ENCODE measurements at regions not wholly inside any gene's neighbourhood (a gene's known extent, or its start where the extent isn't known, plus 50 kb on each side); places are given as distances from the start of the nearest gene placed in this dataset.

DNA sequence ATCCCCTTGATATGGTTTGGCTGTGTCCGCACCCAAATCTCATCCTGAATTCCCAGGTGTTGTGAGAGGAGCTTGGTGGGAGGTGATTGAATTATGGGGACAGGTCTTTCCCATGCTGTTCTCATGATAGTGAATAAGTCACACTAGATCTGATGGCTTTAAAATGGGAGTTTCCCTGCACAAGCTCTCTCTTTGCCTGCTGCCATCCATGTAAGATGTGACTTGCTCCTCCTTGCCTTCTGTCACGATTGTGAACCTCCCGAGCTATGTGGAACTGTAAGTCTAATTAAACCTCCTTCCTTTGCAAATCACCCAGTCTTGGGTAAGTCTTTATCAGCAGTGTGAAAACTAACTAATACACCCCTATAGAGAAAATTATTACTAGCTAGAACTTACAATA is 959.5 kb upstream of the ADGRL2 start:
- DNase-seq, result no peak

DNA sequence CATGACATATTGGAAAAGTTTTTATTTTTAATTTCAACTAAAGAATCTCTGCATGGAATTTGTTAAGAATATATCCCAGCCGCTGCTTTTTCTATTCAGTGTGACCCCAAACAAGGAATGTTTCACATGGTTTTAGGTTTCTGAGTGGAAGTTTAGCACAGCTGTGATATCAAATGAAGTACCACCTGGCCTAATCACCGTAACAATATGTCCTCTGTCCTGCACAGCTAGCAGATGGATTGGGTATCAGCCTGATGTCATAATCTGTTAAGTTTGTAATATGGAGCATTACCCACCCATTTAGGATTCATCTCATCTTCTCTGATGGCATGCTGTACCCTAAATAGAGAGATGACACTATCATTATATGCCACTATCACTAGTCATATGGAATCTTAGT is 963.7 kb upstream of the ADGRL2 start:
- no peak for DNase-seq

DNA sequence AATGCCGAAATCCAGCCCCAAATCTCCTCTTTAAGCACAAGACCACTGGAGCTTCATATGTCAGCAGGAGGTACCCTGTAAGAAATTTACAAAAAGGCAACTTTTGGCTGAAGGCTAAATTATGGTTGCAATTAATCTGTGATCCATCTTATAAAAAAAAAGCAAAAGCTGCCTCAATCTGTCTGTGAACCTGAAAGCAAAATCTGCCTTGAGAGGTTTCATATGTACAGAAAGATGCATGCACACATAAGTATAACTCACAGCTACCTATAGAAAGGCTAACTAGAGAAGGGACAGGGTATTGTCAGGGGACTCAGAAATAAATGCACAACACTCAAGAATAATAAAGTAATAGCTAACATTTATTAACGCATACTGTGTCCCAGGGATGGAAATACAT is 964.2 kb upstream of the ADGRL2 start:
- no peak for DNase-seq

DNA sequence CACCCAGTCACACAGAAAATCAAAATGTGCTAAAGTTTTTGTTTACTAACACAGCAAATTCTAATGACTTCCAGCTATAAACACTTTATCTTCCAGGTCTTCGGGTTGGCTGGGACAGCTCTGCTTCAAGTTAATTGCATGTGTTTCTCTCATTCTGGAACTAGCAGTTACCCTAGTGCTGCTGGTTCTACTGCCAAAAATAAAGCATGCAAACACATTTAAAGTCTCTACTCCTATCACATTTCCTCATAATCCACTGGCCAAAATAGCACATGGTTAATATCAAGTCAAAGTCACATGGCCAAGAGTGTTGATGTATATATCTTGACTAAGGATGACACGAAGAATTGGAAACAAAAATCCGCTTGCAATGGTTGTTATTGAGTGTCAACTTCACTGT is 973.1 kb upstream of the ADGRL2 start:
- no peak for DNase-seq

DNA sequence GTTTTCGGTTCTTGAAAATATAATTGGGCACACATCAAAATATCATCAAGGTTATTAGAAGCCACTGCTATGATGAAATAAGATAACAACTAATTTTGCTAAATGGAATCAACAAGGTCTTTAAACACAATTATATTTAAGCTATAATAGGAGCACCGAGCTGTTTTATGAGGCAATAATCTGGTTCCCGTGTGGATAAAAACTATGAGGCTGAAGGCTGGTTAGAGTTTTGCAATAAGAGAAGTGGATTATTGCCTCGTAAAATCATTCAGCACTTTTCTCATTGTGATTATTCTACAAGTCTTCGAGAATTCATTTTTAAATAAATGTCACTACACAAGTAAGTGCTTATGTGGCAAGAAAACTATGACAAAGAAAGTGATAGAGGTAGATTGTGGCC is 975.7 kb upstream of the ADGRL2 start:
- no peak for DNase-seq

DNA sequence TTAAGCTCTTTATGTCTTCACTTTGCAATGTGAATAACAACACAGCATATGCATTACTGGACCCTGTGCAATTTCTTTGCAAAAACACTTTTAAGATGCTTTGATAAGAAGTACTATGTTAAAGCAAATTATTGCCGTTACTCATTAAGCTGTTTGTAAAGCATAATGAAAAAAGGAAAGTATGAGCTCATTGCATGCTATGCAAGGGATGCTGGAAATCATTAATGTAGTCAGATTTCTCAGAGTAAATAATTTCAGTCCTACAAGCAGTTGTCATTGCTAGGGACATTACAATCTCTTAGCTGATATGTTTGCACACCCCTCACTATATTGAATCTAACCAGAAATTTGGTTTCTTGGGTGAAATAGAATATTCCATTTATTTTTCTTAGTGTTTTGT is 982.5 kb upstream of the ADGRL2 start:
- no peak for DNase-seq

DNA sequence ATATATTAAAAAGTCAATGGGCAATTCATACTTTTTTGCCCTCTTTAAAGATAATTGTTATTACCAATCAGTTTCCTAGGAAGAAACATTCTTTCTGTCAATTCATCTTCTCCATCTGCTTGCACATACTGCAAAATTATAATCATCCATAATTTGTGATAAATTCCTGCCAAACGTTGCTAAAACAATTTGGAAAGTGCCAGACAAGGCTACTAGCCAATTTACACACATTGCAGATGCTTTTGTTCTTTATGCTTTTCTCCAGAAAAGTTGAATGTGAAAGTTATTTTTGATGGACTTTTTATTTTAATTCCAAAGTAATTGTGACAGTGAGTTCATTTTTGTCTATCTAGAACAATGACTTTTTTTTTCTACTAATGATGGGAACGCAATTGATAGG is 992.8 kb upstream of the ADGRL2 start:
- DNase-seq, result no peak

DNA sequence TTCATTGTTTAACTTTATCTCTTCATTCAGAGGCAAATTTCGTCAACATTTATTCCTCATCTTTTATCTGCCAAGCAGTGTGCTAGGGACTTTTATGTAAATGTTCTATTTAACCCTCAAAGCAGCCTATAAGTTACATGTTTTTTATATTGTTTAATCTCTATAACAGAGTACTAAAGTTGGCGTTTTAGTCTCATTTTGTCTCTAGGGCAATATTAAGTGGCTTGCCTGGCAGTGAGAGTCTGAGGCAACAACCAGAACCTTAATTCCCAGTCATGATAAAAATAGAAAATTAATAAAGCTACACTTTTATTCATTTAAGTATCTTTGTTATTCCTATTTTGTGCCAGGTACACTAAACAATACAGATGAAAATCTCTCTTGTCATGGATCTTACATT is 994.3 kb upstream of the ADGRL2 start:
- DNase-seq, result no peak

DNA sequence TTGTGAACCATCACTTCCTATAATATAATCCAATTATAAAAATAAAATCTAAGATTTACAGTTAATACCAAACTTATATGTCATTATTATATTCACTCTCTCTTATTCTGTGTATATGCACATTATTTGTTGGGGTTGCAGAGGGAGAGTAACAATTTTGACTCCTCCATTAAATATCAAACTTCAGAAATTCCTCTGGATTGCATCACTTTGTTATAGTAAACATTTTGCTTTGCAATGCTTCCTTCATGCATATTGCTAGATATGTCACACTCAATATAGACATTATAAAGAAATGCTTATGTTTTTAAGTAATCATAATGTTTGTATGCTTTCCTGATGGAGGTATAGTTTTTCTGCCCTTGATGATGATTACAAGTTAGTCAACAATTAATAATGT is 999.0 kb upstream of the ADGRL2 start:
- no peak for DNase-seq

DNA sequence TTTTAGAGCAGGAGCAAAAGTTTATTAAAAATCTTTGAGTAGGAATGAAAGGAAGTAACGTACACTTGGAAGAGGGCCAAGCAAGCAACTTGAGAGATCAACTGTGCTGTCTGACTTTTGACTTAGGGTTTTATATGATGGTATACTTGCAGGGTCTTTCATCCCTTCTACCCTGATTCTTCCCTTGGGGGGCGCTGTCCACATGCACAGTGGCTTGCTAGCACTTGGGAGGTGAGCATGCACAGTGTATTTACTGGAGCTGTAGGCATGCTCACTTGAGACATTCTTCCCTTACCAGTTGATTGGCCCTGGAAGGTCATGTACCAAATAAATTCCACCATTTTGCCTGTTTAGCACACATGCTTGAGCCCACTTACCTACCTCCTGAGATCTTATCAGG is 1001.3 kb upstream of the ADGRL2 start:
- DNase-seq, result no peak

DNA sequence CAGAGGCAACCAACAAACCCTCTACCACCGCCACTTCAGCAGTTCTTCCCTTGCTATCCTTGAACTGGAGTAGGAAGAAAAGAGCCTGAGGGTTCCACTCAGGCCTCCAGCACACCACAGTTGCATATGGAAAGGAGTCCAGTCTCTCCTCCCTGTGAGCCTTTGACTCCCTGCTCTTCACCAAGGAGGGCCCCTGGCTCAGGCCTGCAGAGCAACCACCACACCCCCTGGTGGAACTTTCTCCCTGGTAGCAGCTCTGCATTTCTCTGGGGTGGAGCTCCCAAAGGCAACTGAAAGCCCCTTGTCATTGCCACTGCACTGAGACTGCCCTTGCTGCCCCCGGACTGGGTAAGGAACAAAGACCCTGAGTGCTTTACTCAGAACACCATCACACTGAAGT is 1021.5 kb upstream of the ADGRL2 start:
- no peak for DNase-seq

DNA sequence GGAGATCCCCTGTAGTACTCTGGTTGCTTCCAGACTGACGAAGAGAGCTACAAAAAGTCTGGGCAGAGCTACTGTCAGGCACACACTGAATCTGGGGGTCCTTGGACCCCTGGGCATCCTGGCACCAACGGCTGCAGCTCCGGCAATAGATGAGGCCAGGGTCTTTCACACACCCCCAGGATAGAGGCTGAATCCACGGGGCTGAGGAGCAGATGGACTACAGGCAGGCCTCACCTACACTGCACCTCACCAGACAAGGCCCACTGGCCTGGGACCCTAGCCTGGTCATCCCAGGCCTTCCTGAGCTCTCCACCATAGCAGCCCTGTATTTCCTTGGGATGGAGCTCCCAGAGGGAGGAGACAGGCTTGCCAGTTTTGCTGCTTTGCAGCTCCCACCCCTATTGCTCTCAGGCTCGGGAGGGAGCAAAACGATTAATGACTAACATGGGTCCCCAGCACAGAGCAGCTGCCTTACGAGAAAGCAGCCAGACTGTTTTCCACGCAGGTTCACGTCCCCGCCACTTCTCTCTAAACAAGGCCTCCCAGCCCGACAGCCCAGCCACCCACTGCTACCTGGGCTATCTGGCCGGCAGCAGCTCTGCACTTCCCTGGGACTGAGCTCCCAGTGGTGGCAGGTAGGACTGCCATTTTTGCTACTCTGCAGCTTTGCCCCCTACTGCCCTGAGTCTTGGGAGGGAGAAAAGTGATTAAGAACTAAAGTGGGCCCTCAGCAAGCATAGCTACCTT is 1022.5 kb upstream of the ADGRL2 start:
- DNase-seq, result no peak

DNA sequence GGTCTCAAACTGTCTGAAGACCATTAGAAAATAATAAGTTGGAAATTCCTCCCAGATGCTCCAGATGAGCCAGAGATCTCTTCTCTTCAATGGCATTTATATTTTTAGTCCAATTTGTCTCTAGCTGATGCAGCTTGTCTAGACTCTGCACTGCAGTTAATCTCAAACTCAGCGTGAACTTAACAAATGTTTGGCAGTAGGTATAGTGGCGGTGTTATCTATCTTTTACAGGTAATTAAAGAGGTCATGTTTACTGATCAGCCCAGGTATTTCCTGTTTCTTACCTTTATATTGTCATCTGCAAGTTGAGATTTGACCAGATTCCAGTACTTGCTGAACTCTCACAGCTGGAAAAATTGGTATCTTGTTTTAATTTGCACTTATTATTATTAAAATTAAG is 1024.5 kb upstream of the ADGRL2 start:
- no peak for DNase-seq

DNA sequence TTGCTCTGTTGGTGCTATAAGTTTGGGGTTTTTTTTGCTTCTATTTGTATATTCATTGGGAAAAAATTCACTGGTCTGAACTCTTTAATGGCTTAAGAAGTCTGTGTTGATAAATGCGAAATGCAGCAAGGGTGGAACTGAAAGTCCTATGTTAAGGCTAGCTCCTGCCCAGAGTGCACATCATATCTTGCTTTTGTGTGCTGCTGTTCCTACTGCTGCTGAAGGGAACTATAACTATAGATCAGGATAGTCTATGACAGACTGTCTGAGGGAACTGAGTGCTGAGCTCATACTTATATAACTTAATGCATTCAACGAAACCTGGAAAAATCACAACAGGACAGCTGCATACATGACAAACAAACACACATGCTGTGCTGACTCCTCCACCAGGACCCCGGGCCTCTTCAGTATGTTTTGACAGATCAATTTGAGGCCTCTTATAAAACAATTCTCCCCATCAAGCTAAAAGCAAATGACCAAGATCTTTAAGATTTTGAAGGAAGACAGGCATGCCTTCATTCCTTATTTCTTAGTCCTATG is 1031.5 kb upstream of the ADGRL2 start:
- DNase-seq, result no peak

DNA sequence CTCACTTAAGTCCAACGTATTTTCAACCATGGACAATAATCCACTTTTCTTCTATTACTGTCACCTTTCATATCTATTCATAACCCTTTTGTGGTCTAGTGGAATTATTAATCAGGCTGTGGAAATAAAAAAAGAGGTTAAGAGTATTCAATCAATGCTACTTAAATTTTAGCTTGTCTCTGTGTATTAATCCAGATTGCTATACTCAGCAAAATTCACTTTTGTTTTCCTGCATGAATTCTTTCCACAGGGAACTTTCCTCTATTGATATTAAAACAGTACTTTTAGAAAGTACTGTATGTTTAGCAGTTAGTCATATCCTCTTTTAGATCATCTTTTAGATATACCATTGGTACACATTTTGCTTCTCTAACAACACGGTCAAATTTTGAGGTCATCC is 1033.0 kb upstream of the ADGRL2 start:
- DNase-seq, result no peak

DNA sequence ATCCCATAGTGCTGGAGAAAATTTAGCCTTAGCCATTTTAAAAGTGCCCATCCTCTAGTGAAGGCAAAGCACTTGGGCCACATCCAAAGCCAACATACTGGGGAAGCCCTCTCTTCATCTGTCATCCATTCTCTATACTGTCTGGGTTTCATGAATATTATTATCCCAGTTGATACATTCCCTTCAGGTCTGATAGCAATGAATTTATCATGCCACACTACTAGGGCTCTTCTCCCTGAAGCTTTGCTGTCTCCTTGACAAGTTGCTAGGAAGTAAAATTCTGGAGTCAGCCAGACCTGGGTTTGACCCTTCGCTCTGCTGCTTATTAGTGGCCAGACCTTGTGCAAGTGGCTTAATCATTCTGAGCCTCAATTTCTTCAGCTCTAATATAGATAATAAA is 1041.4 kb upstream of the ADGRL2 start:
- no peak for DNase-seq

DNA sequence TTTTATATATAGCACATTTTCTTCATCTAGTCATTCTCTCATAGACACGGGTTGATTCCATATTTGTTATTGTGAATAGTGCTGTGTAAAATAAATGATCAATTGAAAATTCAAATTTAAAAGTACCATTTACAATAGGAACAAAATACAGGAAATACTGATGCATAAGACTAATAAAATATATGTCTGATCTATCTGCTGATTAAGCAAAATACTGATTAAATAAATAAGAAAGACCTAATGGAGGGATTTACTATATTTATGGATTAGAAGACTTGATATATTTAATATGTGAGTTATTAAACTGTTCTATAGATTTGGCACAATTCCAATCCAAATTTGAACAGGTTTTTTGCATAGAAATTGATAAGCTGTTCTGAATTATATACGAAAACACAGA is 1044.8 kb upstream of the ADGRL2 start:
- no peak for DNase-seq

DNA sequence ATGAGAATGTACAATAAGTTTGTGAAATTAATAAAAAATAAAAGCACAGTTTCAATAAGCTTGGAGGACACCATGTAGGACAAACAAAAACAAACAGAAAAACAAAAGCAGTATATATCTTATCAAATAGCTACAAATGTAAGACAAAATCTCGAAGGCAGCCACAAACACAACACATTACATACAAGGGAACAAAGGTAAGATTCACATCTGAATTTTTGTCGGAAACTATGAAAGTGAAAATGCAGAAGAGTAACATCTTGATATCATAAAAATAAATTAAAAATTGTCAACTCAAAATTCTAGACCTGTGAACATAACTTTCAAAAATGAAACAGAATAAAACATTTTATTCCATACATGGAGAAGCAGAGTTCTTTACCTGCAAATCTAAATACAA is 1049.5 kb upstream of the ADGRL2 start:
- DNase-seq, result no peak

DNA sequence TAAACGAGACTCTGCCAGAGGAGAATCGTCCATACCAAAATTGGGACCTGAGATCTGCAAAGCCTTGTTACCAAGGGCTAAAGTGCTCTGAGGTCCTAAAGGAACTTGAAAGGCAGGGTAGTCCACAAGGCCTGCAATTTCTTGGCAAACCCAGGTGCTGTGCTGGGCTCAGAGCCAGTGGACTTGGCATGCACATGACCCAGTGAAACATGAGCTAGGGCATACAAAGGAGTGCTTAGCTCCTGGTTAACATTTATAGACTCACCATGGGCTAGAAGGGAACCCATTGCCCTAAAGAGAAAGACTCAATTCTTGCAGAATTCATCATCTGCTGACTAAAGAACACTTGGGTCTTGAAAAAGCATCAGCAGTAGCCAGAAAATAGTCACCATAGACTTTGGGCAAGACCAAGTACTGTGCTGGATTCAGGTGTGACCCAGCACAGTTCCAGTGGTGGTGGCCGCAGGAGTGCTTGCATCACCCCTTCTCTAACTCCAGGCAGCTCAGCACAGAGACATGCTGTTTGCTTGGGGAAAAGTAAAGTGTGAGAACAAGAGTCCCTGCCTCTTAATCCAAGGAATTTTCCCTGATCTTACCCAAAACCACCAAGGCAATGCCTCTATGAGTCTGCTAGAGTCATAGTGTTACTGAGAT is 1069.4 kb upstream of the ADGRL2 start:
- no peak for DNase-seq

DNA sequence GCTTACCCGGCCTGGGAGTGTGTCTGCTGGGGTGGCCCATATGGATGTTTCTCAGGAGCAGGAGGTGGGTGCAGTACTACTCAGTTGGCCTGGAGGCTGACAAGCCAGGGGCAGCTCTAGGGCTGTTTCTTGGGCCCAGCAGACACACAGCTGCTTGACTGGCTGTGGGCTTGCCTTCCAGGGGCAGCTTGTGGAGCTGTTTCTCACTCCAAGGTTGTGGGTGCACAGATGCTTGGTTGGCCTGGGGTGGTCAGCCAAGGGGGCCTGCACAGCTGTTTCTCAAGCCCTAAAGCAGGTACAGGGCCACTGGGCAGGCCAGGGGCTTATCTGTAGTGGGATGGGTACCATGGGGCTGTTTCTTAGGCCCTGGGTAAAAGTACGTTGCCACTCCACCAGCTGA is 1078.1 kb upstream of the ADGRL2 start:
- DNase-seq, result no peak

DNA sequence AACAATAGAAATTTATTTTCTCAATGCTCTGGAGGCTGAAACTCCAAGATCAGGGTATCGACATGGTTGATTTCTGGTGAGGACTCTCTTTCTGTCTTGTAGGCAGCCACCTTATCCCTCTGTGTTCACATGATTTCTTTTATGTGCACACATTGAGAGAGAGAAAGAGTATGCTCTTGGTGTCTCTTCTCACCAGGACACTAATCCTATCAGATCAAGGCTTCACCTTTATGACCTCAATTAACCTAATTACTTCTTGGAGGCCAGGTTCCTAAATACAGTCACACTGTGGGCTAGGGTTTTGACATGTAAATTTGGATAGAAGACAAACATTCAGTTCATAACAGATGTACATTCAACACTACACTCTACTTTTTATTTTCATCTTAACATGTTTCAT is 1094.2 kb upstream of the ADGRL2 start:
- DNase-seq, result no peak

DNA sequence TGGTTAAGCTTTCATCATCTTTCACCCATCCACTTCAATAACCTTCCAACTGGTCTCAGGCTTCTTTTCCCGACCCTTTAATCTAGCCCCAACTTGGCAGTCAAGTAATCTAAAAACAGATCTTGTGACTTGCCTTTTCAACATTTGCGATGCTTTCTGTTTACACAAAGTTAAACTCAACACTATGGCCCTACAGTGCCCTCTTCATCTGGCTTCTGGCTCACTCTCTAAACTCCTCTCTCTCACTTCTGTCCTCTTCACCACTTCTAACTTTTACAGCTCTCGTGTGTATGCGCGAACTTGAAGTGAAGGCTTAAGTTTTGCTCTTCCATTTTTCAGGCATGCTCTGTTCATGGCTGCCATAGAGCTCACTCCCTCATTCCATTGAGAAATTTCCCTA is 1122.3 kb upstream of the ADGRL2 start:
- DNase-seq, result no peak

DNA sequence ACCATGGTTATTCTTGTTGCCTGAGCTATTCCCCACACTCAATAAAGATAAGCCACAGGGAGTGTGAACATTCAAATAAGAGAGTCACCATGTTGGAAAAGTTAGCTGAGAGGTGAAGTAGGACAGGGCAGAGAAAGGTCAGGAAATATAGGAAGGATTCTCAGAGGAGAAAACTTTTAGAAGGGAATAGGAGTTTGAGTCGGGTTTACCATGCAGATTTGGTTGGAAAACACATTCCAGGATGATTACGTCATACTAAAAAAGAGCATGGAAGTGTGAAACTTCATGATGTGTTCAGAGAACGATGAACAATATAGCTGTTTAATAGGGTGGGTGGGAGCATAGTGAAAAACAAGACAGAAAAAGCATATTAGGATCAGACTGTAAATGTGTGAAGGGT is 1125.3 kb upstream of the ADGRL2 start:
- DNase-seq, result no peak

DNA sequence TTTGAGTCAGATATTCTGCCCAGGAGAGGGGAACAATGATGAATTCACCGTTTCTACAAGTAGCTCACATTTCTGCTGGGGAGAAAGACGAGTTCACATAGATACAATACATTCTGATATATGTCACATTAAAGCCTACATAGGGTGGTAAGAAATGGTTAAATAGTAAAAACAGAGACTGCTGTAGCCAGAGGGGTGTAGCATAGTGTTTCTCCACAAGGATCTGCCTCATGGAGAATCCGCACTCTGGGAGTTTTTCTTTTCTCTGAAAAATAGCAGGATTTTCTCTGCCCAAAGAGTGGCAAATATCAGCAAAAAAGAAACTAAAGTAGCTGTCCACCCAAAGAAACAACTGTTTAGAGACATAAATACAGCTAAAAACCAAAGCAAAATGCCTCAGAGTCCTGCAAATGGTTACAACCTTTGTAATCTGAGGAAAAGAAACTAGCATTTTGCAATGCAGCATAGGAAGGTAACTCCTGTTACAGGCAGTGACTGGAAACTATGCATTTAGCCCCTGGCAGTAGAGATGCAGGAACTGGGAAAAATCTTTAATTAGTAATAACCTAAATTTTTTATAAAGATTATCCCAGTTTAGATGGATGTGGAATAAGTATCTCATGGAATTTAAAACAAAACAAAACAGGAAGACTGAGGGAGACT is 1126.7 kb upstream of the ADGRL2 start:
- no peak for DNase-seq
